ENCODE measurements at regions not wholly inside any gene's neighbourhood (a gene's known extent, or its start where the extent isn't known, plus 50 kb on each side); places are given as distances from the start of the nearest gene placed in this dataset.

- Histone ChIP-seq H3K36me3 (no peaks in the 10 kb centered on the region), H3K27ac (no peak overlapping the region), H3K4me1 (no peaks in the 10 kb centered on the region), H3K9me3 (no peaks in the 10 kb centered on the region), H3K4me3 (no peak overlapping the region), H3K27me3 (no peaks in the 10 kb centered on the region)
- in situ Hi-C loops (cut with MboI; ENCODE audit: low sequenced_read_pairs in 4 of 4) (no loop called here), intact Hi-C loops (cut with DNase I; ENCODE audit: low total_unique reads) (no loop called here)
- DNase-seq (no peak), ATAC-seq (no peak)
- TF ChIP-seq POLR2A (IDR thresholded peaks at IDR 0.05) (no peak), CTCF (IDR thresholded peaks at IDR 0.05 in 4 of 5, conservative IDR thresholded peaks at IDR 0.05 in 1 of 5) (no peak)
Observed at GRCh38 chr21:31521515-31521914, 138.0 kb upstream of the SOD1 start.

- no peaks in the 10 kb centered on the region for H3K36me3 ChIP-seq
- H3K27ac ChIP-seq, result no peak overlapping the region
- no peaks in the 10 kb centered on the region for H3K9me3 ChIP-seq
- ATAC-seq, result no peak
- no peak for TF ChIP-seq POLR2A (IDR thresholded peaks at IDR 0.05)
- no peak for TF ChIP-seq CTCF (IDR thresholded peaks at IDR 0.05 in 4 of 5, conservative IDR thresholded peaks at IDR 0.05 in 1 of 5)
- no peak overlapping the region for H3K4me3 ChIP-seq
- DNase-seq, result no peak
- intact Hi-C loops (cut with DNase I; ENCODE audit: low total_unique reads) (no loop called here), in situ Hi-C loops (cut with MboI; ENCODE audit: low sequenced_read_pairs in 4 of 4) (no loop called here)
- H3K27me3 ChIP-seq, result no peaks in the 10 kb centered on the region
- H3K4me1 ChIP-seq, result no peaks in the 10 kb centered on the region
Observed at GRCh38 chr21:31520561-31521098, 138.9 kb upstream of the SOD1 start.

GRCh38 chr21:31518580-31518979, 140.9 kb upstream of the SOD1 start:
- Histone ChIP-seq H3K9me3 (no peaks in the 10 kb centered on the region), H3K27ac (no peak overlapping the region), H3K4me1 (no peaks in the 10 kb centered on the region), H3K27me3 (no peaks in the 10 kb centered on the region), H3K4me3 (no peak overlapping the region), H3K36me3 (no peaks in the 10 kb centered on the region)
- ATAC-seq (no peak), DNase-seq (no peak)
- intact Hi-C loops (cut with DNase I; ENCODE audit: low total_unique reads), result no loop called here
- TF ChIP-seq POLR2A (IDR thresholded peaks at IDR 0.05) (no peak), CTCF (IDR thresholded peaks at IDR 0.05 in 4 of 5, conservative IDR thresholded peaks at IDR 0.05 in 1 of 5) (no peak)
- in situ Hi-C loops (cut with MboI; ENCODE audit: low sequenced_read_pairs in 4 of 4), result no loop called here

- ATAC-seq, result no peak
- no peaks in the 10 kb centered on the region for H3K9me3 ChIP-seq
- no peak overlapping the region for H3K27ac ChIP-seq
- H3K36me3 ChIP-seq, result no peaks in the 10 kb centered on the region
- no peak overlapping the region for H3K4me3 ChIP-seq
- TF ChIP-seq CTCF (IDR thresholded peaks at IDR 0.05 in 4 of 5, conservative IDR thresholded peaks at IDR 0.05 in 1 of 5) (no peak), POLR2A (IDR thresholded peaks at IDR 0.05) (no peak)
- no peaks in the 10 kb centered on the region for H3K4me1 ChIP-seq
- in situ Hi-C loops (cut with MboI; ENCODE audit: low sequenced_read_pairs in 4 of 4) (no loop called here), intact Hi-C loops (cut with DNase I; ENCODE audit: low total_unique reads) (no loop called here)
- no peak for DNase-seq
- no peaks in the 10 kb centered on the region for H3K27me3 ChIP-seq
Observed at GRCh38 chr21:31517664-31518414, 141.7 kb upstream of the SOD1 start.
